Epithelial cell of esophagus (primary cell): ENCODE measurements at regions not wholly inside any gene's neighbourhood (a gene's known extent, or its start where the extent isn't known, plus 50 kb on each side); places are given as distances from the start of the nearest gene placed in this dataset.

Experiments used
- DNase-seq: peaks from one replicate; pipeline ENCODE4 v3.0.0; 2010; ENCODE audit warnings: low read depth
- H3K4me3 ChIP-seq: 2 replicates; pipeline ENCODE4 v1.5.1; 2011; ENCODE audit warnings: mild to moderate bottlenecking, low read length, control low read depth
- TF ChIP-seq, protein P1 (sequence below): IDR thresholded peaks from 2 replicates; pipeline ENCODE4 v1.5.1; 2011; ENCODE audit warnings: low read depth, mild to moderate bottlenecking, low read length, control low read depth, inconsistent platforms; ENCODE audit not compliant: insufficient read depth; ENCODE audit errors: missing control alignments

DNA sequence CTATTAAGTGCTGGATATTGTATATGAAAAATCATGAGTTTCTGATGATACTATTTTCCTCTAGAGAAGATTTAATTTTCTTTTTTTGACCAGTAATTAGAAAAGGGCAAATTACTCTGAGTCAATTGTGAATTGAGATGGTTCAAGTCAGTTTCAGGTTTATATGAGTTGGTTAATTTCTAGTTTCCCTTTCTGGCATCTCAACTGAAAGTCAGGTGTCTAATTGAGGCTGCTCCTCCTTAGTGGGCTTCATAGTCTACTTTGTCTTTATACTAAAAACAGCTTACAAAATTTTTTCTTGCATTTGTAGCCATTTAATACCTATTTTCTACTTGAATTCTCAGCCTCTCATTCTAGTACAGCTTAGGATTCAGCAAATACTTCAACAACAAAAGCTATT lies 387.3 kb downstream of the RPS6KC1 start:
- TF ChIP-seq, protein P1, sequence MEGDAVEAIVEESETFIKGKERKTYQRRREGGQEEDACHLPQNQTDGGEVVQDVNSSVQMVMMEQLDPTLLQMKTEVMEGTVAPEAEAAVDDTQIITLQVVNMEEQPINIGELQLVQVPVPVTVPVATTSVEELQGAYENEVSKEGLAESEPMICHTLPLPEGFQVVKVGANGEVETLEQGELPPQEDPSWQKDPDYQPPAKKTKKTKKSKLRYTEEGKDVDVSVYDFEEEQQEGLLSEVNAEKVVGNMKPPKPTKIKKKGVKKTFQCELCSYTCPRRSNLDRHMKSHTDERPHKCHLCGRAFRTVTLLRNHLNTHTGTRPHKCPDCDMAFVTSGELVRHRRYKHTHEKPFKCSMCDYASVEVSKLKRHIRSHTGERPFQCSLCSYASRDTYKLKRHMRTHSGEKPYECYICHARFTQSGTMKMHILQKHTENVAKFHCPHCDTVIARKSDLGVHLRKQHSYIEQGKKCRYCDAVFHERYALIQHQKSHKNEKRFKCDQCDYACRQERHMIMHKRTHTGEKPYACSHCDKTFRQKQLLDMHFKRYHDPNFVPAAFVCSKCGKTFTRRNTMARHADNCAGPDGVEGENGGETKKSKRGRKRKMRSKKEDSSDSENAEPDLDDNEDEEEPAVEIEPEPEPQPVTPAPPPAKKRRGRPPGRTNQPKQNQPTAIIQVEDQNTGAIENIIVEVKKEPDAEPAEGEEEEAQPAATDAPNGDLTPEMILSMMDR = no peak
- no peak overlapping the region for H3K4me3 ChIP-seq
- DNase-seq = no peak

DNA sequence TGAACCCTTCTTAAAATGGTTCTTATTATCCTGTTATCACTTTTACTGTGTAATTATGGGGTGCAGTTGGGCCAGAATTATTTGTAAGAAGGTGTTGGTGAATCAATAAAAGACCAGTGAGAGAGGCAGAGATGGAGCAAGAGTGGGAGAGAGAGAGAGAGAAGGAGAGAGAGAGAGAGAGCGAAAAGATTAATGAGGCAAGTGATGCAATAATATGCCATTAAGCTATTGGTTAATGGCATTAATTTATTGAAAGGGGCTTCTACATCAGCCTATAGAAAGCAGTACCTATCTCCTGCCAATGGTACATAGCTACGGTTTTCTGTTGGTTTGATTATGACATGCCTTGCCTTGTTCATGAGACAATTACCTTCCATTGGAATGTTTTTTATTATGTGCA lies 388.7 kb downstream of the RPS6KC1 start:
- no peak for DNase-seq
- no peak overlapping the region for H3K4me3 ChIP-seq
- TF ChIP-seq, protein P1 = no peak

DNA sequence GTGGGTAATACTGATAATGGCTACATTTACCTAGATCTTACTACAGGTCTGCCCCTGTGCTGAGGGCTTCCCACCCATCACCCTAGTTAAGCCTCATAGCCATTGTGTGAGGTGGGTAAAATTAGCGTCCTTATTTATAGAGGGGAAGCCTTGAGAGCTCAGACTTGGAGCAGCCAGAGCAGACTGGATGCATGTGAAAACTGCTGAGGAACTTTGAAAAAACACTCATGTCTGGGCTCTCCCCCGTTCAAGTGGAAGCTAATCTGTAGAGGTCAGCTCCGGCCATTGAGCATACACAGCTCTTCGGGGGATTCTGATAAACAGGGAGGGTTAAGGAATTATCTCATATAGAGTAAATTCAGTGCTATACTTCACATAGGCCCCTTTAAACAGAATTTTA lies 389.7 kb downstream of the RPS6KC1 start:
- no peak for DNase-seq
- TF ChIP-seq, protein P1 = no peak

DNA sequence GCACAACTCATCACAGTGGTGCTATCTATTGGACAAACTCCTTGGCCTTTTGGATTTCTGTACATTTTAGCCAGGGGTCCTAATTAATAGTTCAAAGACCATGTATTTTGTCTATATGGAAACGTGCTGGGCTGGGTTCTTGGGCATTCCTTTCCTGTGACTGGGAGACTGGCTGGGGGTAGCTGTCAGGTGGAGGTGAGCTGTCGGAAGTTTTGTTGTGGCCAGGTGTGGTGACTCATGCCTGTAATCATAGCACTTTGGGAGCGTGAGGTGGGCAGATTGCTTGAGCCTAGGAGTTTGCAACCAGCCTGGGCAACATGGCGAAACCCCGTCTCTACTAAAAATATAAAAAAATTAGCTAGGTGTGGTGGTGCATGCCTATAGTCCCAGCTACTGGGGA lies 392.4 kb downstream of the RPS6KC1 start:
- no peak overlapping the region for H3K4me3 ChIP-seq
- DNase-seq = peak; percentile 91
- TF ChIP-seq, protein P1 = no peak

More for the DNA sequence above, 389.7 kb downstream of the RPS6KC1 start:
- no peak overlapping the region for H3K4me3 ChIP-seq

DNA sequence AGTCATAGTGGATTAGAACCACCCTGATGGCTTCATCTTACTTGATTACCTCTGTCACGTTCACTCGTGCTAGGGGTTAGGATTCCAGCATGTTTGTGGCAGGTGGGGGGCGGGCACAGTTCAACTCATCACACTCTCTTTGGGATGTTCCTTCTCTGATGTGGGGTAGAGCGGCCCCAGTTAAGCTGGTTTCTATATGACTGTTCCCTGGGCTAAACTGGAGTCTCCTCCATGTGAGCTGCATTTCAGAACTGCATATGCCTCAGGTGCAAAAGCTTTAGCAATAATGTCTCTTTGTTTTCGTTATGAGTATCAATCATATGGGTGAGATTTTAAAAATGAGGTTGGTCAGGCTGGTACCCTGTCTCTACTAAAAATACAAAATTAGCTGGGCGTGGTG lies 393.2 kb downstream of the RPS6KC1 start:
- TF ChIP-seq, protein P1 = no peak
- H3K4me3 ChIP-seq = no peak overlapping the region
- DNase-seq = no peak

DNA sequence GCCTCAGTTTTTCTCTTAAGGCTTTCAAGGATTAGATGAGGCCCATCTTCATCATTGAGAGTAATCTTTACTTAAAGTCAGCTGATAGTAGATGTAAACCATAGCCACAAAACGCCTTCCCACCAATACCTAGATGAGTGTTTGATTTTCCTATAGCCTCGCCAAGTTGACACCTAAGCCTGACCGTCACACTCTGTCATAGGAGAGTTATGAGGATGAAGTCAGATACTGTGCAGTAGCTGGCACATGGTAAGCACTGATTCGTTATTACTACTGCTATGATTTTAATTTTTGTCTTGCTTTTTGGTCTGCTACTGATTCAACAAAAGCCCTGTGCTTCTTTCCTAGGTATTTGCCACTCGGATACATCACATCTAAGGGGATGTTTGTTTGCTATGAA lies 395.5 kb downstream of the RPS6KC1 start:
- no peak for DNase-seq
- no peak overlapping the region for H3K4me3 ChIP-seq
- TF ChIP-seq, protein P1 = no peak

DNA sequence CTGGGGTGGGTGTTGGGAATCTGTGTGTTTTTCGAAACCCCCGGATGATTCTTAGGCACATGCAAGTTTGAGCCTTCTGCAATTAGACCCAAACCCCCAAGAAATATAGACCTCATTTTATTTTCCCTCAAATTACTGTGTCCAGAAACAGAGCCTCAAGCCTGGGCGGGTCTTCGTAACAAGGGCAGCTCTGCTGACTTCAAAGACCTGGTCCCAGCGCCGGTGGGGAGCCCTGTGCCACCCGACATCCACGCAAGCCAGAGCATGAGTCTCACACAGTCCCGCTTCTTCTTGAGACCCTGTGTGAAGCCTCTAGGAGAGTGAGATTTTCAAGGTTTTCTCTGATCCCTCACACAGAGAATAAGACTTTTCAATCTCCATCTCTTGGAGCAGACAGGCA lies 397.3 kb downstream of the RPS6KC1 start:
- TF ChIP-seq, protein P1 = no peak
- no peak for DNase-seq
- no peak overlapping the region for H3K4me3 ChIP-seq
